Neutrophil (primary cell): ENCODE measurements at regions not wholly inside any gene's neighbourhood (a gene's known extent, or its start where the extent isn't known, plus 50 kb on each side); places are given as distances from the start of the nearest gene placed in this dataset.
"Not testable (repeated sequence)": the region's sequence is repeated elsewhere in the genome, so short reads cannot be mapped to it uniquely, and the experiment has no call there.

Experiments
- H3K27ac ChIP-seq: fragments of 200-600 bp; sonication (generic); 2 replicates; pipeline ENCODE4 v1.5.1; 2016; ENCODE audit warnings: mild to moderate bottlenecking, moderate library complexity
- H3K27me3 ChIP-seq: fragments of 200-600 bp; sonication (generic); 2 replicates; pipeline ENCODE4 v1.6.0; 2016; ENCODE audit warnings: mild to moderate bottlenecking
- H3K36me3 ChIP-seq: fragments of 200-600 bp; sonication (generic); 2 replicates; pipeline ENCODE4 v1.5.1; 2017
- H3K4me1 ChIP-seq, 2 experiments: fragments of 200-600 bp in 1 of 2; sonication (generic) in 1 of 2; 1 replicate in 1 of 2; 2 replicates in 1 of 2; pipeline versions ENCODE4 v1.5.1 to v1.6.1; 2013 to 2016; ENCODE audit warnings: low read depth in 1 of 2, low read length in 1 of 2, mild to moderate bottlenecking in 1 of 2, moderate library complexity in 1 of 2; ENCODE audit not compliant: control insufficient read depth in 1 of 2, insufficient read depth in 1 of 2
- H3K4me3 ChIP-seq, 2 experiments: fragments of 200-600 bp in 1 of 2; sonication (generic) in 1 of 2; 1 replicate in 1 of 2; 2 replicates in 1 of 2; pipeline ENCODE4 v1.5.1; 2013 to 2016; ENCODE audit warnings: low read depth in 1 of 2, low read length in 1 of 2, mild to moderate bottlenecking in 1 of 2, moderate library complexity in 1 of 2
- H3K9me3 ChIP-seq: fragments of 200-600 bp; sonication (generic); 2 replicates; pipeline ENCODE4 v1.5.1; 2016
- CTCF ChIP-seq: fragments of 200-600 bp; sonication (generic); IDR thresholded peaks from 2 replicates; pipeline ENCODE4 v1.5.1; 2016; ENCODE audit warnings: antibody characterized with exemption

DNA sequence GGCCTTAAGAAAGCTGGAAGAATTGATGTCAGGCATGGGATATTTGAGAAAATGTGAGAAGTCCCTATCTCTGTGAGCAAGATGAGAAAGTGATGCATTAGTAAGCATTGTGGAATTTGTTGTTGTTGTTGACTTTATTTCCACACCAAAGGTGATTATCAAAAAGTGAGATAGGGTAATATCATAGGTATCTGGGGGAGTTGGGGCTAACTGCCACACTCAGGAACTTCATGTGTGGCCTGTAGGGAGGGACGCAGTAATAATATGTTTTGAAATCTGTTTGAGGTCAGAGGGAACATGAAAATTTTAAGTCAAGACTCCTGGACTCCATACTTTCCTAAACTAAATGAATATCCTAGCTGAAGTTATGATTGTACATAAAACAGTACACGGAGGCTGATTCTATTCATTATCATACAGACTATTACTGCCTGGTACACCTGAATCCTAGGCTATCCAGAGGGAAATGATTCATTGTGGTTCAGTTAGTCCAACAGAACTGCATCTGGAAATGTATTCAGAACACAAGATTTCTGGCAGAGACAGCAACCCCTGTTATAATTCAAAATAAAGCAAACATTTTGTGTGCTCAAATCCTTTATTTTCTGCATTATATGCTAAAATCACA, 304.8 kb downstream of the CPS1 start:
- no peaks in the 10 kb centered on the region for H3K9me3 ChIP-seq
- H3K4me1 ChIP-seq: no peaks in the 10 kb centered on the region
- TF ChIP-seq CTCF: no peak

GRCh38 chr2:210862283-210863065, 306.1 kb downstream of the CPS1 start:
- Histone ChIP-seq H3K36me3 (no peaks in the 10 kb centered on the region), H3K4me3 (no peak overlapping the region), H3K27me3 (no peaks in the 10 kb centered on the region), H3K27ac (no peak overlapping the region), H3K4me1 (no peaks in the 10 kb centered on the region), H3K9me3 (no peaks in the 10 kb centered on the region)
- no peak for TF ChIP-seq CTCF

More for the DNA sequence above, 304.8 kb downstream of the CPS1 start:
- Histone ChIP-seq H3K27ac (no peak overlapping the region), H3K4me3 (no peak overlapping the region), H3K27me3 (no peaks in the 10 kb centered on the region), H3K36me3 (no peaks in the 10 kb centered on the region)

DNA sequence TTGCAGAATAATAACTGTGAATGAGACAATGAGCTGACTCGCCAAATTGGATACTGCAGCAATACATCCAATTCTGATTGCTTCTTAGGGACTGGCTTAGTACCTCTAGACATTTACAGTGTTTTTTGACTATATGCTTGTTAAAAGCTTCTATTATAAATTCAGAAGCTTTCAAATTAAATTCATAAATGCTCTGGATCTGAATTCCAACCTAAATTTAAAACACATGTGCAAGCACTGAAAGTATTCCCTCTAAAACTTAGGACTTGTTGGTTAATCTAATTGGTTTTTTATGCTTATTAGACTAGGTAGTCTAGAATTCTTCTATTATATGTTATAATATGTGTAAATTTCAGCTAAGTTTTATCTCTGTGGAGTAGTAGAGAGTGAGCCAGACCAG, 306.9 kb downstream of the CPS1 start:
- Histone ChIP-seq H3K36me3 (no peaks in the 10 kb centered on the region), H3K4me1 (no peaks in the 10 kb centered on the region), H3K4me3 (no peak overlapping the region)

DNA sequence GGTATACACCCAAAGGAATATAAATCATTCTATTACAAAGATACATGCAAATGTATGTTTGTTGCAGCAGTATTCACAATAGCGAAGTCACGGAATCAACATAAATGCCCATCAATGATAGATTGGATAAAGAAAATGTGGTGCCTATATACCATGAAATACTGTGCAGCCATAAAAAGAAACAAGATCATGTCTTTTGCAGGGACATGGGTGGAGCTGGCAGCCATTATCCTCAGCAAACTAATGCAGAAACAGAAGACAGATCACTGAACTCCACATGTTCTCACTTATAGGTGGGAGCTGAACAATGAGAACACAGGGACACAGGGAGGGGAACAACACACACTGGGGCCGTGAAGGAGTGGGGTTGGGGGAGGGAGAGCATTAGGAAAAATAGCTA, 315.2 kb downstream of the CPS1 start:
- H3K27me3 ChIP-seq, H3K4me1 ChIP-seq, H3K9me3 ChIP-seq, H3K4me3 ChIP-seq, H3K36me3 ChIP-seq, H3K27ac ChIP-seq: not testable (repeated sequence)

More for the DNA sequence above, 306.9 kb downstream of the CPS1 start:
- Histone ChIP-seq H3K9me3 (no peaks in the 10 kb centered on the region), H3K27ac (no peak overlapping the region), H3K27me3 (no peaks in the 10 kb centered on the region)
- no peak for TF ChIP-seq CTCF

- Histone ChIP-seq H3K4me1 (no peaks in the 10 kb centered on the region), H3K27ac (no peak overlapping the region), H3K27me3 (no peaks in the 10 kb centered on the region), H3K36me3 (no peaks in the 10 kb centered on the region), H3K4me3 (no peak overlapping the region), H3K9me3 (no peaks in the 10 kb centered on the region)
- TF ChIP-seq CTCF: no peak
These were observed 317.2 kb downstream of the CPS1 start for GRCh38 chr2:210873631-210874030.

- Histone ChIP-seq H3K36me3 (no peaks in the 10 kb centered on the region), H3K27ac (no peak overlapping the region), H3K27me3 (no peaks in the 10 kb centered on the region), H3K9me3 (no peaks in the 10 kb centered on the region), H3K4me1 (no peaks in the 10 kb centered on the region), H3K4me3 (no peak overlapping the region)
- TF ChIP-seq CTCF: no peak
These were observed 327.8 kb downstream of the CPS1 start for GRCh38 chr2:210884227-210884626.
